ENCODE measurements at regions not wholly inside any gene's neighbourhood (a gene's known extent, or its start where the extent isn't known, plus 50 kb on each side); places are given as distances from the start of the nearest gene placed in this dataset.

DNA sequence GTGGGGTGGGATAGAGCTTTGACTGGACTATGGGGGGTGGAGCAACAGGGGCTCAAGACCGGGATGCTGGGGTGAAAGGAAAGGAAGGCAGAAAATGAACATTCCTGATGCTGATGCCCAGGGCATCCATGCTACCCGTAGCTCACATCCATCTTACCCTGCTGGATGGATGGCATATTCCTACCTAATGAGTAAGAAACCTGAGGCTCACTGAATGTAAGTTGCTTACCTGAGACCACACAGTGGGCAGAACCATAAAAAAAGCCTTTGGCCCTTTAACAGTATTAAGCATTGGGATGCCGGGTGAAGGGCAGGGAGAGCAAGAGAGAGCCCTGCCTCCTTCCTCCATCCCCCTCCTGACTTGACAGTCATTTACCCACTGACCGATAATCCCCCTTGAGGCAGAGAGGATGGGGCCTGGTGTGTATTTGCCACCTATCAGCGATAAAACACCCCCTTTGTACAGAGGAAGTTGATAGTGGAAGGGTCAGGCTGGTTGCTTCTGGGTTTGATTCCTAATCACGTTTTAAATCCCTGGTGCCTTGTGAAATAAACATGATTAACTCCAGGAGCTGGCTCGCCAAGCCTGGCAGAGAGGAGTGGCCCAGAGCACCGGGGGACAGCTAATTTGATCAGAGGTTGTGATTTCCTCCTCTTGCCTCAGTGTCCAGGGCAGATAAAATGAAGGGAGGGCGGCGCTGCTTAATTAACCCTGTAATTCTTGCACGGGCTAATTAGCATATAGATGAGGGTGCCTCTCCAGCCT, 105.9 kb upstream of the HS6ST1 start:
- no peak for DNase-seq (ENCODE audit: low read depth)
- in situ Hi-C loops (cut with HindIII; ENCODE audit: low pct_unique_long_range_greater_than_20kb, low sequenced_read_pairs): no loop called here

DNA sequence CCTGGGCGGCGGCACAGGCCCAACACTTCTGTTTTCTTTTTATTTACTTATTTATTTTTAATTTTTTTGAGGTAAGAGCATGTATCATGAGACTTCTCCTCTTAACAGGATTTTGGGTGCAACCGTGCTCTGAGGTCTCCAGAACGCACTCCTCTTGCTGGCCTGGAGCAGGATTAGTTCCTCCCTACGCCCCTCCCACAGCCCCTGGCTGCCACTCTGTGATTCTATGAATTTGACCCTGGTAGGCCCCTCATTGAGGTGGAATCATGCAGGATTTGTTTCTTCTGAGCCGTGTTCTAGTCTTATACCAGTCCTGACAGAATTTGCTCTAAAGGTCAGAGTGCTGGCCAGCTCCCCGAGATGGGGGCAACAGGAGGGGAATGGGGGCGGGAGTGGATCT, 106.5 kb upstream of the HS6ST1 start:
- in situ Hi-C loops (cut with HindIII; ENCODE audit: low pct_unique_long_range_greater_than_20kb, low sequenced_read_pairs): no loop called here
- DNase-seq (ENCODE audit: low read depth): no peak

DNA sequence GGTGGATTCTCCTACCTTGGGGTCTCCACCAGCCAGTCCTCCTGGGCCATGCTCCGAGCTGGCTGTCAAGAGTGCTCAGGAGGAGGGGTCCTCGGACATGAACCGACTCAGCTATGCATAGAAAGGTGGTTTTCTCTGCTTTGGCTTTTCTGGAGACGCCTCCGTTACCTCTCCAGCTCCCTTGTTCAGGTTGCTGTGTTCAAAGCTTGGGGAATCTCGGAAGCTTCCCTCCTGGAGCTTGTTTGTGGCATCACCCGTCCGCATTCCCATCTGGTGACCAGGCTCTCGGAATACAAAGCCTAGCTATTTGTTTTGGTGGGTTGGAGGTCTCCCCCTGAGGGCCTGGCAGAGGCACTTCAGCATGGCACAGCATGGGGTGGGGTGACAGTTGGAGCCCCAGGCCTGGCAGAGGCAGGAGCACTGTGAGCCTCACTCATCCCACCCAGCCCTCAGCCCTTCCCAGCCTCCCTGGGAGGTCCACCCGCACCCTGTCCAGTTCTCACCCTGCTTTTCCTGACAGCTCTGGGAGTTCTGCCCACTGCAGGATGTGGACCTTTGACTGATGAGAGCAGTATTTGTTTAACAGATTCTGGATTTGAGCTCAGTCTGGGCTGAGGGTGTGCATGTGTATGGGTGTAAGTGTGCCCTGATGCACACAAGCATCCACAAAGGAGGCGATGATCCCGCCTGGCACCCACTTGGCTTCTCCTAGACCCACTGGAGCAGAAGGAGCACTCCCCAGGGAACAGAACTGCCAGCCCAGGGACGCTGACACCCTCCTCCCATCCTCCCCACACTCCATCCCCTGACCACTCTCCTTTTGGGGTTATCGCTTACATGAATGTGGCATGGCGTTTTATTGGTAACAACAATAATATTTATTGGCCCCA, 107.3 kb upstream of the HS6ST1 start:
- DNase-seq (ENCODE audit: low read depth): no peak
- in situ Hi-C loops (cut with HindIII; ENCODE audit: low pct_unique_long_range_greater_than_20kb, low sequenced_read_pairs): no loop called here

DNA sequence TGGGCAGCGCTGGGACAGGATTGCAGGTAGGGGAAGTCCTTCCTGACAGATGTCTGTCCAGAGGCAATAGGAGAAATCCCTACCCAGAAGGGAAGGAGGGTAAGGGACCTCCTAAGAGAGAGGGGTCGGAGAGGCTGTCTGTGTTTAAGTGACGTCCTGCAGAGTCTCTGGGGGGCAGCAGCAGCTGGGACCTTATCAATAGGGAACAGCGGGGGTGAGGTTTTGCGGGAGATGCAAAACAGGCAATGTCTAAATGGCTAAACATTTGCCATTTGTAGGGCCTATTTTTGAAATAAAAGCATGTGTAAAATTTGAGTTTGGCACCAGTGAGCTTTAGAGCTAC, 108.7 kb upstream of the HS6ST1 start:
- in situ Hi-C loops (cut with HindIII; ENCODE audit: low pct_unique_long_range_greater_than_20kb, low sequenced_read_pairs): no loop called here
- DNase-seq (ENCODE audit: low read depth): no peak

GRCh38 chr2:128428415-128428814, 109.7 kb upstream of the HS6ST1 start:
- DNase-seq (ENCODE audit: low read depth): no peak
- in situ Hi-C loops (cut with HindIII; ENCODE audit: low pct_unique_long_range_greater_than_20kb, low sequenced_read_pairs): no loop called here

- no peak for DNase-seq (ENCODE audit: low read depth)
- in situ Hi-C loops (cut with HindIII; ENCODE audit: low pct_unique_long_range_greater_than_20kb, low sequenced_read_pairs): no loop called here
Observed at GRCh38 chr2:128432423-128432822, 113.8 kb upstream of the HS6ST1 start.

- DNase-seq (ENCODE audit: low read depth): no peak
- in situ Hi-C loops (cut with HindIII; ENCODE audit: low pct_unique_long_range_greater_than_20kb, low sequenced_read_pairs): no loop called here
Observed at GRCh38 chr2:128433911-128434550, 115.4 kb upstream of the HS6ST1 start.

DNA sequence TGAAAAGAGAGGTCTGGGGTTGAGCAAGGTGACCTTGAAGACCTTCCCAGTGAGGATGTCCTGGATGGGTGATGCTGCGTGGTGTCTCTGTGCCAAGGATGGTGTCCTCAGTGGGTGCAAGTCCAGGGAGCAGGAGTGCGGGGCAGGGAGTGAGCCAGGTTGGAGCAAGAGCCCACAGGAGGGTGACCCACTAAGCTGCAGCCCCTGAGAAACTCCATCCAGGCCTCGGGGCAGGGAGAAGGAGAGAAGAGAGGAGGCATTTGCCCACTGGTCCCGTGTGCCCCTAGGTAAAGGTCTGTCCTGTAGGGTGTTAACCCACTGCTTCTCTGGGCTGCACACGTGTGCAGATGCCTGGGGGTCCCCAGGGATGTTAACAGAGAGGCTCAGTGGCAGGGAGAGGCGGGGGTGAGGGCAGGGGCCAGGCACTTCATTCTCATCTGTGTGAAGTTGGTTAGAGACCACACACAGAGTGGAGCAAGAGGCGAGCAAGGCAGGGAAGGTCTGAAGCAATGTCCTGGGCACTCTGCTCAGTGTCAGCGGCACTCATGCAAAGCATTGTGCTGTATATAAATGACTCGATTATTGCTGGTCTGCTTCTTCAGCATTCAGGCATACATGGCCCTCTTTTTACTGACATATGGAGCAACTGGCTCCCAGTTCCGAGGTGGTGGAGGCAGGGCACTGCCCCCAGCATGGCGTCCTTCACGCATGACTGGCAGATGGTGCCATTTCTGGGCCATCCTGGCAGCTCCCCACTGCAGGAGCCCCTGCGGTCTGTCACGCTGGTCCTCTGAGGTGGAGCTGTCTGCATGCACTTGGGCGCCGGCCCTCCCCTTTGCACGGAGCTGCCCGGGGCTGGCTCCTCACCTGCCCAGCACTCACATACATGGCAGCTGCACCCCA, 117.2 kb upstream of the HS6ST1 start:
- in situ Hi-C loops (cut with HindIII; ENCODE audit: low pct_unique_long_range_greater_than_20kb, low sequenced_read_pairs): no loop called here
- DNase-seq (ENCODE audit: low read depth): no peak

GRCh38 chr2:128436479-128437203, 118.0 kb upstream of the HS6ST1 start:
- DNase-seq (ENCODE audit: low read depth): no peak
- in situ Hi-C loops (cut with HindIII; ENCODE audit: low pct_unique_long_range_greater_than_20kb, low sequenced_read_pairs): no loop called here

DNA sequence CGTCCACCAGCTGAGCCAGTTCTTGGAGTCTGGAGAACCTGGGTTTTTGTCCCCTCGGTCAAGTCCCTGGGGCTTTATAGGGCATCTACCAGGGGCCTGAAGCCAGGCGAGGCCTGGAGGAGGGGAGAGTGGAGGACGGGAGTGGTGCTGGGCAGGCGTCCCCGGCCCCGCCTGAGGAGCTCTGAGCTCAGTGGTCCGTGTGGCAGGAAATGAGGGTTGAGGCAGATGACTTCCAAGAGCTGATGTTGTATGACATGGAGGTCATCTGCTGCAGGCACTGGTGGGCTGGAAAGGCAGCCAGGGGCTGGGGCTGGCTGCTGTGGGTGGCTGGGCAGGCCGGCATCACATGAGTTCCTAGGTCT, 118.5 kb upstream of the HS6ST1 start:
- DNase-seq (ENCODE audit: low read depth): no peak
- in situ Hi-C loops (cut with HindIII; ENCODE audit: low pct_unique_long_range_greater_than_20kb, low sequenced_read_pairs): no loop called here

- no peak for DNase-seq (ENCODE audit: low read depth)
- in situ Hi-C loops (cut with HindIII; ENCODE audit: low pct_unique_long_range_greater_than_20kb, low sequenced_read_pairs): no loop called here
Observed at GRCh38 chr2:128438091-128438490, 119.4 kb upstream of the HS6ST1 start.

DNA sequence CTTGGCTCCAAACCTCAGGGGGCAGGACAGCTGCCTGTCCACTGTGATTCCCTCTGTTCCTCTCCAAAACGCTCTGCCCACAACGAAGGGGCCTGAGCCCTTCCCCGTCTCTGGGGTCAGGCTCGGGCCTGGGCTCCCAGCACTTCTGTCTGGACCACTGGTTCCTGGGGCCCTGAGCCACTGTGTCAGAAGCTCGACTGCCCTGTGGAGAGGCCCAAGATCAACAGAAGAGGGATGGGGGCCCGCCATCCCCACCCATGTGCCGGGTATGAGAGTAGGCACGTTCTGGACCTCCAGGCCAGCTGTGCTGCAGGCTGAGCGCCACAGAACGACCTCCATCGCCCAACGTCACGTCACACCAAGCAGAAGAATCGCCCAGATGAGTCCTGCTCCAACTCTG, 119.9 kb upstream of the HS6ST1 start:
- no peak for DNase-seq (ENCODE audit: low read depth)
- in situ Hi-C loops (cut with HindIII; ENCODE audit: low pct_unique_long_range_greater_than_20kb, low sequenced_read_pairs): no loop called here

- no peak for DNase-seq (ENCODE audit: low read depth)
- in situ Hi-C loops (cut with HindIII; ENCODE audit: low pct_unique_long_range_greater_than_20kb, low sequenced_read_pairs): no loop called here
Observed at GRCh38 chr2:128439031-128439790, 120.5 kb upstream of the HS6ST1 start.

- in situ Hi-C loops (cut with HindIII; ENCODE audit: low pct_unique_long_range_greater_than_20kb, low sequenced_read_pairs): no loop called here
Observed at GRCh38 chr2:128439791-128440665, 121.4 kb upstream of the HS6ST1 start.

GRCh38 chr2:128440666-128441340, 122.1 kb upstream of the HS6ST1 start:
- DNase-seq (ENCODE audit: low read depth): no peak
- in situ Hi-C loops (cut with HindIII; ENCODE audit: low pct_unique_long_range_greater_than_20kb, low sequenced_read_pairs): no loop called here

More at GRCh38 chr2:128439791-128440665, 121.4 kb upstream of the HS6ST1 start:
- DNase-seq (ENCODE audit: low read depth): no peak

All from Caki2 (cell line).